Endothelial cell of umbilical vein (primary cell): ENCODE measurements at regions not wholly inside any gene's neighbourhood (a gene's known extent, or its start where the extent isn't known, plus 50 kb on each side); places are given as distances from the start of the nearest gene placed in this dataset.

Experiments
- BruUV-seq: library from RNA; stranded (reverse); fragments of 400-500 nt; replicated peaks from 2 replicates; lab custom pipeline; 2021; lab: Mats Ljungman, UMichigan
- CTCF ChIA-PET: fragments of 300-600, 350-600 bp; sonication (Branson Sonifier 250); formaldehyde crosslinking; loops from one replicate; lab custom pipeline; 2021; ENCODE audit warnings: antibody characterized with exemption, inconsistent platforms; lab: Charles Lee
- POLR2A ChIA-PET: fragments of 300-600, 350-600 bp; sonication (Branson Sonifier 250); formaldehyde crosslinking; loops from one replicate; lab custom pipeline; 2021; ENCODE audit warnings: antibody characterized with exemption, inconsistent platforms; lab: Charles Lee
- DNase-seq: peaks from one replicate; pipeline ENCODE4 v3.0.0-alpha.2; 2011; ENCODE audit warnings: low read depth, low spot score
- FAIRE-seq: peaks from 2 replicates; lab custom pipeline; 2011; peaks lifted over from hg19 to GRCh38; lab: Jason Lieb, UNC
- H2AFZ ChIP-seq: 2 replicates; pipeline ENCODE4 v1.6.0; 2012; ENCODE audit warnings: low read depth, low read length, control low read depth, inconsistent platforms
- H3K27ac ChIP-seq: 2 replicates; pipeline ENCODE4 v1.5.1; 2011; ENCODE audit warnings: low read depth, mild to moderate bottlenecking, control low read depth, low read length, moderate library complexity; ENCODE audit not compliant: insufficient read depth
- H3K27me3 ChIP-seq, 2 experiments: 2 replicates each; pipeline versions ENCODE4 v1.6.0 to v1.6.1; 2011; ENCODE audit warnings: low read length in 2 of 2, mixed read lengths in 1 of 2; ENCODE audit not compliant: control insufficient read depth in 2 of 2, insufficient read depth in 2 of 2
- H3K36me3 ChIP-seq, 2 experiments: 2 replicates in 1 of 2; 3 replicates in 1 of 2; pipeline ENCODE4 v1.5.1; 2011; ENCODE audit warnings: low read length in 2 of 2, mild to moderate bottlenecking in 1 of 2, moderate library complexity in 1 of 2; ENCODE audit not compliant: control insufficient read depth in 2 of 2, insufficient read depth in 2 of 2; ENCODE audit errors: extremely low read depth in 1 of 2
- H3K4me1 ChIP-seq: 3 replicates; pipeline ENCODE4 v1.5.1; 2011; ENCODE audit warnings: mild to moderate bottlenecking, low read length; ENCODE audit not compliant: control insufficient read depth, insufficient read depth; ENCODE audit errors: extremely low read depth
- H3K4me2 ChIP-seq: 2 replicates; pipeline ENCODE4 v1.6.1; 2011; ENCODE audit warnings: low read length, control low read depth, mixed read lengths; ENCODE audit not compliant: insufficient read depth
- H3K4me3 ChIP-seq, 3 experiments: fragments of 200-600 bp in 1 of 3; sonication (generic), shearing (Covaris generic) in 1 of 3; replicated peaks in 1 of 3; 2 replicates each; pipeline ENCODE4 v1.5.1; 2011 to 2016; ENCODE audit warnings: control low read depth in 3 of 3, low read length in 3 of 3, mild to moderate bottlenecking in 2 of 3, inconsistent platforms in 1 of 3, low read depth in 1 of 3, moderate library complexity in 1 of 3; ENCODE audit not compliant: insufficient read depth in 1 of 3
- H3K79me2 ChIP-seq: 2 replicates; pipeline ENCODE4 v1.6.0; 2012; ENCODE audit warnings: low read length, inconsistent platforms; ENCODE audit not compliant: control insufficient read depth, insufficient read depth
- H3K9ac ChIP-seq: replicated peaks from 2 replicates; pipeline ENCODE3; 2011; ENCODE audit warnings: low read length, control low read depth; ENCODE audit not compliant: insufficient read depth; ENCODE audit errors: extremely low read depth
- H3K9me1 ChIP-seq: replicated peaks from 3 replicates; pipeline ENCODE4 v1.6.0; 2011; ENCODE audit warnings: mild to moderate bottlenecking, low read length; ENCODE audit not compliant: control insufficient read depth, insufficient read depth; ENCODE audit errors: extremely low read depth
- H3K9me3 ChIP-seq: replicated peaks from 2 replicates; pipeline ENCODE4 v1.5.1; 2012; ENCODE audit warnings: low read length, inconsistent platforms; ENCODE audit not compliant: control insufficient read depth, insufficient read depth
- H4K20me1 ChIP-seq: replicated peaks from 2 replicates; pipeline ENCODE3; 2011; ENCODE audit warnings: mild to moderate bottlenecking, low read length; ENCODE audit not compliant: control insufficient read depth, insufficient read depth; ENCODE audit errors: extremely low read depth
- CTCF ChIP-seq, 2 donors: IDR thresholded peaks; 1 replicate in 1 of 2; 2 replicates in 1 of 2; pipeline ENCODE4 v1.5.1; 2011; ENCODE audit warnings: low read length in 2 of 2, mild to moderate bottlenecking in 2 of 2, moderate library complexity in 2 of 2, control low read depth in 1 of 2, inconsistent platforms in 1 of 2, low read depth in 1 of 2; ENCODE audit not compliant: insufficient read depth in 1 of 2; ENCODE audit errors: extremely low read depth in 1 of 2
- EZH2 ChIP-seq: IDR thresholded peaks from 2 replicates; pipeline ENCODE4 v1.6.1; 2012; ENCODE audit warnings: borderline replicate concordance, low read depth, mild to moderate bottlenecking, moderate library complexity, low read length, inconsistent platforms; ENCODE audit not compliant: severe bottlenecking
- FOS ChIP-seq: IDR thresholded peaks from 2 replicates; pipeline ENCODE4 v1.6.1; 2011; ENCODE audit warnings: mild to moderate bottlenecking, low read length, moderate library complexity, borderline replicate concordance; ENCODE audit not compliant: insufficient read depth
- GATA2 ChIP-seq: IDR thresholded peaks from 2 replicates; pipeline ENCODE4 v1.7.0; 2011; ENCODE audit warnings: low read depth, mild to moderate bottlenecking, moderate library complexity, mixed read lengths, low read length; ENCODE audit not compliant: insufficient read length, insufficient read depth
- JUN ChIP-seq: IDR thresholded peaks from 2 replicates; pipeline ENCODE4 v1.6.1; 2011; ENCODE audit warnings: borderline replicate concordance, low read depth; ENCODE audit not compliant: insufficient read length, insufficient read depth
- MAX ChIP-seq: IDR thresholded peaks from 2 replicates; pipeline ENCODE4 v1.6.1; 2011; ENCODE audit not compliant: insufficient read depth, insufficient read length
- MYC ChIP-seq: IDR thresholded peaks from one replicate; pipeline ENCODE4 v1.6.1; 2011; ENCODE audit warnings: mild to moderate bottlenecking, low read depth, low read length
- POLR2A ChIP-seq: IDR thresholded peaks from 2 replicates; pipeline ENCODE4 v1.6.1; 2012; ENCODE audit warnings: low read depth, mild to moderate bottlenecking, control low read depth, low read length
- POLR2AphosphoS5 ChIP-seq: IDR thresholded peaks from 2 replicates; pipeline ENCODE4 v1.6.1; 2012; ENCODE audit warnings: low read depth, mild to moderate bottlenecking, control low read depth, low read length, moderate library complexity; ENCODE audit not compliant: insufficient read depth
- dilution Hi-C: fragments of 300-500 bp; cut with MboI; formaldehyde crosslinking; loops from one replicate; pipeline ENCODE4 v1.15.0; 2019; ENCODE audit warnings: low sequenced_read_pairs; ENCODE audit not compliant: extremely low pct_ligation_motif_present
- intact Hi-C: fragments of 100-400 bp; cut with micrococcal nuclease; formaldehyde crosslinking; loops from one replicate; pipeline ENCODE4 v1.10.0; 2022

- ChIA-PET CTCF (interaction anchor here (1.2 to 2.5 kb wide), 3 partner anchors 12 to 177 kb away, joined by 3 to 10 read pairs (median 8); no protein-coding TSS in a partner anchor), POLR2A (no interaction called here)
- Histone ChIP-seq H3K9ac (no peak overlapping the region), H3K36me3 (peaks cover 10 to 52% of the 10 kb centered on the region in 2 experiments), H2AFZ (no peak overlapping the region), H3K9me3 (no peaks in the 10 kb centered on the region), H3K27ac (no peak overlapping the region), H3K79me2 (no peaks in the 10 kb centered on the region), H3K27me3 (no peaks in the 10 kb centered on the region), H3K9me1 (no peaks in the 10 kb centered on the region), H4K20me1 (no peaks in the 10 kb centered on the region), H3K4me2 (no peak overlapping the region), H3K4me1 (no peaks in the 10 kb centered on the region), H3K4me3 (no peak overlapping the region)
- BruUV-seq = no TSS peak
- TF ChIP-seq POLR2AphosphoS5 = no peak
- TF ChIP-seq CTCF (IDR thresholded peaks at IDR 0.05; ENCODE audit: extremely low read depth in 1 of 2, insufficient read depth in 1 of 2, low read depth in 1 of 2, low read length in 2 of 2) = no peak
- TF ChIP-seq FOS = no peak
- TF ChIP-seq EZH2 = no peak
- no peak for TF ChIP-seq MAX
- no peak for TF ChIP-seq POLR2A
- TF ChIP-seq JUN = no peak
- TF ChIP-seq MYC = no peak
- TF ChIP-seq GATA2 = no peak
- no peak for FAIRE-seq
- dilution Hi-C loops = no loop called here
- no peak for DNase-seq
- intact Hi-C loops = no loop called here
Observed at GRCh38 chr20:19962958-19963357, 54.2 kb upstream of the NAA20 start.
